ENCODE measurements at regions not wholly inside any gene's neighbourhood (a gene's known extent, or its start where the extent isn't known, plus 50 kb on each side); places are given as distances from the start of the nearest gene placed in this dataset.

- no peak for TF ChIP-seq CTCF (IDR thresholded peaks at IDR 0.05)
- TF ChIP-seq POLR2AphosphoS5 (IDR thresholded peaks at IDR 0.05): no peak
- TF ChIP-seq POLR2A (IDR thresholded peaks at IDR 0.05): no peak
- TF ChIP-seq EP300 (IDR thresholded peaks at IDR 0.05): no peak
Measured at GRCh38 chr21:27823652-27824201, 856.8 kb upstream of the ADAMTS5 start.
